AG09309 (cell line): ENCODE measurements at regions not wholly inside any gene's neighbourhood (a gene's known extent, or its start where the extent isn't known, plus 50 kb on each side); places are given as distances from the start of the nearest gene placed in this dataset.

Experiments
- DNase-seq: peaks from one replicate; pipeline ENCODE4 v3.0.0-alpha.2; 2010; ENCODE audit warnings: low read depth
- H3K4me3 ChIP-seq: 2 replicates; pipeline ENCODE4 v1.5.1; 2011; ENCODE audit warnings: mild to moderate bottlenecking, low read depth, low read length, moderate library complexity; ENCODE audit not compliant: control insufficient read depth
- CTCF ChIP-seq: IDR thresholded peaks from 2 replicates; pipeline ENCODE4 v1.5.1; 2011; ENCODE audit warnings: mild to moderate bottlenecking, low read depth, low read length, inconsistent platforms; ENCODE audit not compliant: insufficient read depth, control insufficient read depth; ENCODE audit errors: missing control alignments

- H3K4me3 ChIP-seq = no peak overlapping the region
- DNase-seq = no peak
- TF ChIP-seq CTCF = no peak
These were observed 162.7 kb upstream of the ID2 start for GRCh38 chr2:8518979-8519668.

- no peak for TF ChIP-seq CTCF
- H3K4me3 ChIP-seq = no peak overlapping the region
- no peak for DNase-seq
These were observed 161.0 kb upstream of the ID2 start for GRCh38 chr2:8520791-8521344.

- H3K4me3 ChIP-seq = no peak overlapping the region
- DNase-seq = no peak
- no peak for TF ChIP-seq CTCF
These were observed 159.2 kb upstream of the ID2 start for GRCh38 chr2:8522687-8523086.

GRCh38 chr2:8524388-8524787 is 157.5 kb upstream of the ID2 start:
- H3K4me3 ChIP-seq = no peak overlapping the region
- no peak for DNase-seq
- no peak for TF ChIP-seq CTCF

GRCh38 chr2:8524823-8525222 is 157.0 kb upstream of the ID2 start:
- no peak overlapping the region for H3K4me3 ChIP-seq
- DNase-seq = no peak
- no peak for TF ChIP-seq CTCF

- TF ChIP-seq CTCF = no peak
- DNase-seq = no peak
- no peak overlapping the region for H3K4me3 ChIP-seq
These were observed 156.6 kb upstream of the ID2 start for GRCh38 chr2:8525236-8525581.
